ENCODE measurements at regions not wholly inside any gene's neighbourhood (a gene's known extent, or its start where the extent isn't known, plus 50 kb on each side); places are given as distances from the start of the nearest gene placed in this dataset.

- Mint-ChIP-seq H3K9me3 (no peaks in the 10 kb centered on the region), H3K4me1 (ENCODE audit: low read depth) (peaks cover 12% of the 10 kb centered on the region), H3K36me3 (ENCODE audit: low read depth) (no peaks in the 10 kb centered on the region), H3K27me3 (peaks cover 17% of the 10 kb centered on the region), H3K4me3 (no peak overlapping the region), H3K27ac (no peak overlapping the region)
- Histone ChIP-seq H3K27ac (ENCODE audit: low read depth in 1 of 2, low read length in 2 of 2) (no peak overlapping the region), H3K4me3 (ENCODE audit: low read length) (no peak overlapping the region), H3K36me3 (ENCODE audit: insufficient read depth, low read length) (no peaks in the 10 kb centered on the region), H3K4me1 (ENCODE audit: insufficient read depth, low read length) (no peaks in the 10 kb centered on the region), H3K27me3 (ENCODE audit: control insufficient read depth in 1 of 2, insufficient read depth in 2 of 2, low read length in 2 of 2) (peaks cover 0 to 2% of the 10 kb centered on the region in 2 experiments), H3K9me3 (ENCODE audit: control insufficient read depth in 1 of 2, insufficient read depth in 1 of 2, low read length in 2 of 2) (no peaks in the 10 kb centered on the region)
- DNase-seq (no peak), ATAC-seq (ENCODE audit: poor library complexity) (no peak)
- no peak for TF ChIP-seq CTCF (IDR thresholded peaks at IDR 0.05)
- POLR2A ChIA-PET, result no interaction called here
- intact Hi-C loops (cut with DNase I, micrococcal nuclease), result no loop called here
- CTCF ChIA-PET, result no interaction called here
Measured at GRCh38 chr12:31201382-31201781, 124.6 kb downstream of the SINHCAF start.

DNA sequence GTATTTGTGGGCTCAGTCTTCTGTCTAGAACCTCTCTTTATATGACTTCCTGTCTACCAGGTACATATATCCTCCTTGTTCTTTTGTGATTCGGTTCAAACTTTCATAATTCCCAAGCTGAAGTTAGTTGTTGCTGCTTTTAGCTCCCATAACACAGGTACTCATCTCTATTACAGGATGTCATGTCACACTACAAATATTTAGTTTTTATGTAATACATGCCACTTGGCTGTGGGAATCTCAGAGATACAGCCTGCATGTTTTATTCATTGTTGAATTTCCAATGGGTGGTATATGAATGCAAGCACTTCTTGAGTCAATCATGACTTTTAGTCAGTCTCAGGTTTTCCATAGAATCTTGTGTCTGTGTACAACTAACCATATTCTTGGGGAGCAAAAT is 122.7 kb downstream of the SINHCAF start:
- Mint-ChIP-seq H3K9me3 (no peaks in the 10 kb centered on the region), H3K36me3 (ENCODE audit: low read depth) (no peaks in the 10 kb centered on the region)
- H3K27ac ChIP-seq (ENCODE audit: low read depth in 1 of 2, low read length in 2 of 2), result no peak overlapping the region

DNA sequence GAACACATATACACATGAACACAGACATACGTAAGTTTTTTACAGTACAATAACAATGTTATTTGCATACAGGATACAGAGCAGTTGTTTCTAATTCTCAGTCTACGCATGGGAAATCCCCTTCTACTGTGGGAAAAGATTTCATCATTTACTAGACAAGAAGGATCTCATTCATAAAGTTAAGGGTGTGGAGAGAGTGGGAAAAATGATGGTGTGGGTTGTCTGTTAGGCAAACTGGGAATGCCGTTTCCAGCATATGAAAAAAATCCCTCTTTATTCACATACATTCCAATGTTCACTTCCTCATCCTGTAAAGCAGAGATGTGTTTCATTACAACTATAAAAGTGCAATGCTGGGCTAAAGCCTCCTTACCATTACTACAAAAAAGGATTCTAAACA is 120.9 kb downstream of the SINHCAF start:
- Histone ChIP-seq H3K27me3 (ENCODE audit: control insufficient read depth in 1 of 2, insufficient read depth in 2 of 2, low read length in 2 of 2) (peaks cover 0 to 2% of the 10 kb centered on the region in 2 experiments), H3K9me3 (ENCODE audit: control insufficient read depth in 1 of 2, insufficient read depth in 1 of 2, low read length in 2 of 2) (no peaks in the 10 kb centered on the region), H3K4me3 (ENCODE audit: low read length) (no peak overlapping the region), H3K27ac (ENCODE audit: low read depth in 1 of 2, low read length in 2 of 2) (no peak overlapping the region), H3K4me1 (ENCODE audit: insufficient read depth, low read length) (no peaks in the 10 kb centered on the region), H3K36me3 (ENCODE audit: insufficient read depth, low read length) (no peaks in the 10 kb centered on the region)
- ATAC-seq (ENCODE audit: poor library complexity), result peak; percentile 58
- Mint-ChIP-seq H3K9me3 (no peaks in the 10 kb centered on the region), H3K27ac (no peak overlapping the region), H3K4me3 (no peak overlapping the region), H3K36me3 (ENCODE audit: low read depth) (no peaks in the 10 kb centered on the region), H3K27me3 (peaks cover 17% of the 10 kb centered on the region), H3K4me1 (ENCODE audit: low read depth) (peaks cover 12% of the 10 kb centered on the region)
- CTCF ChIA-PET, result no interaction called here
- no peak for TF ChIP-seq CTCF (IDR thresholded peaks at IDR 0.05)
- intact Hi-C loops (cut with DNase I, micrococcal nuclease), result no loop called here
- peak in 3 of 14 experiments; percentile 6 to 20 (median 16) for DNase-seq
- POLR2A ChIA-PET, result no interaction called here

More for the DNA sequence above, 122.7 kb downstream of the SINHCAF start:
- no peak for DNase-seq
- H3K4me3 ChIP-seq (ENCODE audit: low read length), result no peak overlapping the region
- ChIA-PET POLR2A (no interaction called here), CTCF (no interaction called here)
- H3K4me1 Mint-ChIP-seq (ENCODE audit: low read depth), result peaks cover 12% of the 10 kb centered on the region
- H3K27me3 ChIP-seq (ENCODE audit: control insufficient read depth in 1 of 2, insufficient read depth in 2 of 2, low read length in 2 of 2), result peaks cover 0 to 2% of the 10 kb centered on the region in 2 experiments
- no peak overlapping the region for H3K4me3 Mint-ChIP-seq
- H3K27me3 Mint-ChIP-seq, result peaks cover 17% of the 10 kb centered on the region
- no peak for TF ChIP-seq CTCF (IDR thresholded peaks at IDR 0.05)
- H3K9me3 ChIP-seq (ENCODE audit: control insufficient read depth in 1 of 2, insufficient read depth in 1 of 2, low read length in 2 of 2), result no peaks in the 10 kb centered on the region
- peak; percentile 39 for ATAC-seq (ENCODE audit: poor library complexity)
- H3K27ac Mint-ChIP-seq, result no peak overlapping the region
- intact Hi-C loops (cut with DNase I, micrococcal nuclease), result no loop called here
- no peaks in the 10 kb centered on the region for H3K36me3 ChIP-seq (ENCODE audit: insufficient read depth, low read length)
- H3K4me1 ChIP-seq (ENCODE audit: insufficient read depth, low read length), result no peaks in the 10 kb centered on the region
